ENCODE measurements at regions not wholly inside any gene's neighbourhood (a gene's known extent, or its start where the extent isn't known, plus 50 kb on each side); places are given as distances from the start of the nearest gene placed in this dataset.

DNA sequence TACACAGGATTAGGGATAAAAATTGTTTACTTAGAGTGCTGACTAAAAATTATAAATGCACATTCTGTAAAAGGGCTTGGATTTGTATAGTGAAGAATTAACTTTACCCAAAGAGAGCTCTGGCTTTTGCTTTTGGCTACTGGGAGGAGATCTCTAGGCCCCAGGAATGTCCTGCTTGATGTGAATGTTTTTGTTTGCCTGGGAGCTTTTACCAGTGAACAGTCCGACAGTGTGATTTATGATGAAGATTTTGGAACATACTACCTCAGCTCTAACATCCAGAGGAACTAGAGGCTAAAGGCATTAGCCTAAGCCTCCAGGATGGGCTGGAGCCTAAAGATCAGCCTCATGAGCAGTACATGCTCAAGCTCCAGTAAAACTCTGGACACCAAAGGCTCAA lies 103.7 kb upstream of the RFX3 start:
- no peak for TF ChIP-seq POLR2AphosphoS5 (IDR thresholded peaks at IDR 0.05)
- TF ChIP-seq, protein P1, sequence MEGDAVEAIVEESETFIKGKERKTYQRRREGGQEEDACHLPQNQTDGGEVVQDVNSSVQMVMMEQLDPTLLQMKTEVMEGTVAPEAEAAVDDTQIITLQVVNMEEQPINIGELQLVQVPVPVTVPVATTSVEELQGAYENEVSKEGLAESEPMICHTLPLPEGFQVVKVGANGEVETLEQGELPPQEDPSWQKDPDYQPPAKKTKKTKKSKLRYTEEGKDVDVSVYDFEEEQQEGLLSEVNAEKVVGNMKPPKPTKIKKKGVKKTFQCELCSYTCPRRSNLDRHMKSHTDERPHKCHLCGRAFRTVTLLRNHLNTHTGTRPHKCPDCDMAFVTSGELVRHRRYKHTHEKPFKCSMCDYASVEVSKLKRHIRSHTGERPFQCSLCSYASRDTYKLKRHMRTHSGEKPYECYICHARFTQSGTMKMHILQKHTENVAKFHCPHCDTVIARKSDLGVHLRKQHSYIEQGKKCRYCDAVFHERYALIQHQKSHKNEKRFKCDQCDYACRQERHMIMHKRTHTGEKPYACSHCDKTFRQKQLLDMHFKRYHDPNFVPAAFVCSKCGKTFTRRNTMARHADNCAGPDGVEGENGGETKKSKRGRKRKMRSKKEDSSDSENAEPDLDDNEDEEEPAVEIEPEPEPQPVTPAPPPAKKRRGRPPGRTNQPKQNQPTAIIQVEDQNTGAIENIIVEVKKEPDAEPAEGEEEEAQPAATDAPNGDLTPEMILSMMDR (IDR thresholded peaks at IDR 0.05): no peak

Measured in suprapubic skin (tissue), 3 donors.